ENCODE measurements at regions not wholly inside any gene's neighbourhood (a gene's known extent, or its start where the extent isn't known, plus 50 kb on each side); places are given as distances from the start of the nearest gene placed in this dataset.

DNA sequence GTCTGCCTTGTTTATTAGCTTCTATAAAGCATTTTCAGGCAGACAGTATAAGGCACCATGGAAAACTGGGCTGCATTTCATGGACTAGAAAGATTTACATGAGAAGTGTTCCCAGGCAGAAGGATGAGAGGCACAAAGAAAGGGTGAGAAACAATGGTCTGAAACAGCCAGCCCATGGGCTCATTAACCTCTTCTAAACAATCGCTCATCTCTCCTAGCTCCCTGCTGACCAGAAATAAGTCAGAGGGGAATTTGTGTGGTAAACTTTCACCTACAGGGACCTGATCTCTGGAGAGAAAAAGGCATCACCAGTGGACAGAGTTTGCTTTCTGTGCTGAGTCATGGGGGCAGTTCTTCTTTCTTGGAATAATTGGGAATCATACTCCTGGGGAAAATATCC, 51.8 kb upstream of the KIRREL3 start:
- no peaks in the 10 kb centered on the region for H3K4me1 ChIP-seq (ENCODE audit: control insufficient read depth, low read length)
- no peak overlapping the region for H3K27ac ChIP-seq (ENCODE audit: low read depth, low read length)
- H3F3A ChIP-seq (ENCODE audit: control insufficient read depth, insufficient read depth) = no peaks in the 10 kb centered on the region
- H3K4me2 ChIP-seq (ENCODE audit: low read length) = no peak overlapping the region
- no peaks in the 10 kb centered on the region for H4K20me1 ChIP-seq (ENCODE audit: control insufficient read depth, insufficient read depth, low read depth, low read length)
- no peaks in the 10 kb centered on the region for H3K36me3 ChIP-seq (ENCODE audit: control insufficient read depth, low read length)
- no peaks in the 10 kb centered on the region for H3K9me3 ChIP-seq (ENCODE audit: control insufficient read depth, insufficient read depth, low read length)
- no peak for TF ChIP-seq EZH2phosphoT487 (IDR thresholded peaks at IDR 0.05; ENCODE audit: borderline replicate concordance, low read length)
- H3K79me2 ChIP-seq (ENCODE audit: control insufficient read depth, low read length) = no peaks in the 10 kb centered on the region
- no peaks in the 10 kb centered on the region for H3K27me3 ChIP-seq (ENCODE audit: control insufficient read depth, low read length)
- H3K9me2 ChIP-seq (replicated peaks; ENCODE audit: control insufficient read depth, low read length) = no peaks in the 10 kb centered on the region
- no peak overlapping the region for H3K4me3 ChIP-seq (ENCODE audit: low read length)

Data from DOHH2 (cell line).